ENCODE measurements at regions not wholly inside any gene's neighbourhood (a gene's known extent, or its start where the extent isn't known, plus 50 kb on each side); places are given as distances from the start of the nearest gene placed in this dataset.
"Not testable (repeated sequence)": the region's sequence is repeated elsewhere in the genome, so short reads cannot be mapped to it uniquely, and the experiment has no call there.

DNA sequence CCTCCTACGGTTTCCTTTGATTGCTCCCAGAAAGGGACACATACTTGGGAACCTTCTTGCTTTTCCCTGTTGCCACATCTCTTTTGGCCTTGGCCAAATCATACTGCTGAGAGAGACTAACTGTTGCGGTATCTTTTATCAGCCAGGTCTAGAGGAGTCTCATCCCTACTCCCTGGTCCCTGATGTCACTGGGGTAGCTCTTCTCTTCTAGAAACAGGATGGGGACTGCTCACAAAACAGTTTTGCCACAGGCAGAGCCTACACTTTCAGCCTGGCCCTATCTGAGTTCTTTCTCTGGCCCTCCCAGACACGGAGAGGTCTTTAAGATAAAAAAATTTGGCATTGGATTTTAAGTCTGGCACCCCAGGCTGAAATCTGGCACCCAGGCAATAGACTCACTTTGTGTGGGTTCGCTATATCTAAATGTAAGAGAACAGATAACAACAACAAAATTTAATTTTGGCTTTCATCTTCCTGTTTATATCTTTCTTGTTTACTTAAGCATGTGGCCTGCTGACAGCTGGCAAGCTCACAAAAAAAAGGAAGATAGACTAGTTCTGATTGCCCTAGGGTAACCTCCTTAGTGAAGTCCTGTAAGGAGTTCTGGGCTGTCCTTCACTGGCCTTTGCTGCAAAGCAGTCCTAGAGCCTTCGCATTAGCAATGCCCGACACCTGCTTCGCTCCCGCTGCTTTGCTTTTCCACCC is 228.3 kb upstream of the NPVF start:
- DNase-seq: no peak

GRCh38 chr7:25459057-25459456 is 230.8 kb upstream of the NPVF start:
- DNase-seq: no peak

GRCh38 chr7:25460433-25460832 is 232.1 kb upstream of the NPVF start:
- DNase-seq: no peak

- DNase-seq: no peak
Observed at GRCh38 chr7:25469669-25470068, 241.4 kb upstream of the NPVF start.

GRCh38 chr7:25476863-25477499 is 248.7 kb upstream of the NPVF start:
- DNase-seq: no peak

GRCh38 chr7:25478221-25478620 is 249.9 kb upstream of the NPVF start:
- not testable (repeated sequence) for DNase-seq

GRCh38 chr7:25478925-25479324 is 250.6 kb upstream of the NPVF start:
- no peak for DNase-seq

DNA sequence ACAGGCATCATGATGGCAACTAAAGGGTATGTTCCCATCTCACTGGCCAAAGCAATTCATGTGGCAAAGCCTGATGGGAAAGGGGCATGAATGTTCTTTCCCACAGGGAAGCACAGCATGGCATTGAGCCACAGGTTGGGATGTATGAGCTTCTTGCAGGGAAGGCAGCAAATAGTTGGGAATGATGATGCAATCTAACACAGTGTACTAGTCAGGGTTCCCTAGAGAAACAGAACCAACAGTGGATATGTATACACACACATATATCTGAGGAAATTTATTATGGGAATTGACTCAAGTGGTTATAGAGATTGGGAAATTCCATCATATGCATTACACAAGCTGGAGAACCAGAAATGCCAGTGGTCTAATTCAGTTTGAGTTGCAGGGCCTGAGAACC is 253.6 kb upstream of the NPVF start:
- DNase-seq: no peak

- no peak for DNase-seq
Observed at GRCh38 chr7:25482631-25483030, 254.3 kb upstream of the NPVF start.

DNA sequence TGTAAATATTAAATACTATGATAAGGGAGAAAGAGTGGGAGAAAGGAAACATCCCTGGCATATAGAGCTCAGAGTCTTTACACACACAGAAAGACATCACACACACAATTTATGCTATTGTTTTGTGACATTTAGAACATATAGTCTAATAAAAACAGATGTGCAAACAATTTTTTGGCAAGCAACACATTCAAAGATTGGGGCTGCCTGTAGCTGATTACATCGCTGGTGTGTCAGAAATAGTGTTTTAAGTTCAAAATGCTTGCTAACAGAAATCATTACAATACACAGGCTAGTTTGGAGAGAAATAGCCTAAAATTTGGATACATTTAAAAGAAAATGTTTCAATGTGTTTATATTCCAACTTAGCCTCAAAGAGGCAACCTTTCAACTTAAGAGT is 256.7 kb upstream of the NPVF start:
- DNase-seq: no peak

DNA sequence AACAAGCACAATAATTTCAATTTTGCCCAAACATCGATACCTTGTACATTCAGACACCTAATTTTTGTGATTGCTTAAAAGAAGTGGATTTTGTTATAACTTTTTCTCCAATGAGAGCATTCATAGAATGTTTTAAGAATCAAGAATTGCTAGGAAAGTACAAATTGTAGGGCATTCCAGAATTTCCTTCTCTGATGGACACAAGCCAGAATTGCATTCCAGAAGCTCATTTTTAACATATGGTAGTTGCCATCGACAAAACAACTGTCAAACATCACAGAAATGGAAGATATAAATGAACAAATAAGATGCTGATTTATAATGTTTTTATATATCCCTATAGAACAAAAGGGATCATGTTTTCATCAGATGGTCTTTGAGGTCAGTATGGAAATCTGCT is 258.4 kb upstream of the NPVF start:
- no peak for DNase-seq

GRCh38 chr7:25493805-25494366 is 265.6 kb upstream of the NPVF start:
- DNase-seq: no peak

DNA sequence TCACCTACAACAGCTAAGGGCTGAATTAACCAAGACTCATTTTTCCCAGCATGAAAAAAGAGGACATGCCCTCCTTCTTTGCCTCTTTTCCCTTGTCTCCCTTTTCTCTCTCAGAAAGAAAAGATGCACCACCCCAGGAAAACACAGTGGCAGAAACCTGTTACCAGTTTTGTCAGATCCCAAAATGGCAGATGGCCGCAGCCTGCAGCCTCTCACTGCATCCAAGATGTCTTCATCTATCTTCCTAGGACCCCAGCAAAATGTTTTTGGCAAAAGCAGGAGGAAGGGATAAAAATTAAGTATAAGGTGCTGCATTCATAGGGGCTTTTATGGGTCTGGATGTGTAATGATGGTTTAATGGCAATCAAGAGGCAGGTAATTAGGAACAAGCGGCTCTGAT is 266.6 kb upstream of the NPVF start:
- no peak for DNase-seq

DNA sequence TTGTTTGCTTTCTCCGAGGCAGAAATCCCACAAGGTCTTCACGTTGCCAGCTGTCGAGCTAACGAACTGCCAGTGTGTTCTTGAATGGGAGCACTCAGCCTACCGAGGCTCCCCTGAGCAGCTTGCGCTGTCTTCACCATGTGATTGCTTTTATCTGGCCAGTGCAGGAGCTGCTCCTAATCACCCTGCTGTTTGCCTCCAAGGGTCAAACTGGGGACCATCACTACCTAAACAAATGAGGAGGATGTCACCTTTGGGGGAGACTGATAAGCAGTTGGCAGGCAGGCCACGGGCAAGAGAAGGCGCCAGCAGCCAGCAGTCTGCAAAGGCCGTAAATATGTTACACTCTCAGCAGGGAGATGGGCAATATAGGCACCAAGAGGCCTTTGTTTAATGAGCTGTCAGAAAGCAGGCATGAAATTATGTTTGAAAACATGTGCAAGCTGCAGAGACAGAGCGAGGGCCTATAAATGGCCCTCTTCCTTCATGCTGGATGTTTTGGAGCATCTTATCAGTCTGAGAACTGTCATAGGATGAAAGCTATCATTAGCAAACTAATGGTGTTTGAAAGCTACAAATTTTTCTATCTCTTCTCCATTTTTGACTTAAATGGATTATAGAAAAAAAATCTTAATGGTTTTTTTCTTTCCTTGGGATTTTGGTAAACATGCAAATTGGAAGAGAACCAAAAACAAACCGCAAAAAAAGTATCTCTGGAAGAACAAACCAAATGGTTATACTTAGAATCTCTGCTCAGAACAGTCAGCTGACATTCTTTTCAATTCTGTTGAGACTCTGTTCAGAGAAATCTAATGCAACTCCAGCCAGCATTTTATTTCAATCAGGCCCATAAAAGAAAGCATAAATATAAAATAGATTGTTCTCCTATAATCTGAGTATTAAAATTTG is 267.3 kb upstream of the NPVF start:
- no peak for DNase-seq

DNA sequence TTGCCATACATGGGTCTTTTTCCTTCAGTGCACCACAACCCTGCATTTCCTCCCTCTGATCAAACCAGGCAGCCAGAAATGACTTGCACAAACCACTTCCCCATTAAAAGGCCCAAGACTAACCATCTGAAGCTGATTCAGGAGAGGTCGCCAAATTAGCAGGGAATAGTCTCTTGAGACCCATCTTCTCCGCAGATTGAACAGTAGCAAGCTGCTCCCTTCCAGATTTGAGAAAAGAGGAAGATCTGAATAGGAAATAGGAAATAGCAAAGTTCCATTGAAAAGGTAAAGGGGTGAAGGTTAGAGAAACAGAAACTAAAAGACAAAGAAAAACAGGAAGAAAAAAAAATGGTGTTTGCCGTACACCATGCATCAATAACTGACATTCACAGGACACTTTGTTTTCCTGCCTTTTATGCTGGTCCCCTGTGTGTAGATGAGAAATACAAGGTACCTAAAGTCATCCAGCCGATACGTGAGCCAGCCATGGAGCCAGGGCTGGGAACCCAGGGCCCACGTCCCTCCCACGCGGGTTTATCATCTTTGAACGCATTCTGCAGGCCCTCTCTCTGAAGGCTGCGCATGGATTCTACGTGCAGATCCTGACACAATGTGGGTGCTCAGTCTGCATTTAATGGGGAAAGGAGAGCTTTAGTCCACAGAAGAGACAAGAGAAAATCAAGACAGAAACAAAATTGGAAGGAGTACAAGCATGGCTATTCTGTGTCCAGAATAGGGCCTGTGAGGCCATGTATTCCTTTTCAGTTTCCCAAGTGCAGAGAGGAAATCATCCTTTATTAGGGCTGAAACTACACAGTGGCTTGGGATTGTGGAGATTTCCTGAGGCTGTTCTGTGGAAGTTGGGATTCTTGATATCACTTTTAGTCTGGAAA is 268.4 kb upstream of the NPVF start:
- no peak for DNase-seq

- DNase-seq: no peak
Observed at GRCh38 chr7:25500393-25500921, 272.2 kb upstream of the NPVF start.

GRCh38 chr7:25503306-25503705 is 275.0 kb upstream of the NPVF start:
- DNase-seq: no peak

DNA sequence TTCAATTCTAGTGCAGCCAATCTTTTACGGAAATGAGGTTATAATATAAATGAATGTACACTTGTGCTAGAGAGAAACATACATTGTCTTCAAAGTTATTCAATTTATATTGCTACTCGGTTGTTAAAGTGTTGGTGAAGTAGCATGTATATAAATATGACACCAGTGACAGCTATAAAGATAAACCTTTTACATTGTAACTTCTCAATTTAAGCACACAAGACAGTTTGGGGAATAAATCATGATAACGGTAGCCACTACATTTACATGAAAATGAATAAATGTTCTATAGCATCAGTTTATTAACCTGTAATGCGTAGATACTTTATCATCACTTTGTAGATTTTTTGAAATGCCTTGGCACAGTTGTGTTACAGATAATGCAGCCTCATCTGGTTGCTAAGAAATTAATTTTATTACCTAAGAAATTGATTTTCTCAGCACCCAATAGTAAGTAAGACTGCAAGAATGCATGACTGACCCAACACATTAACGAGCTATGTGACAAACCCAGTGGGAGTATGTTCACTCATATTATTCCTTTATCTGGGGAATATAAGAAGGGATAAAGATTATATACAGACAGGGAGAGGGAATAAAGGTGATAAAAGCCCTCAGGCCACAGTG is 283.9 kb upstream of the NPVF start:
- no peak for DNase-seq

DNA sequence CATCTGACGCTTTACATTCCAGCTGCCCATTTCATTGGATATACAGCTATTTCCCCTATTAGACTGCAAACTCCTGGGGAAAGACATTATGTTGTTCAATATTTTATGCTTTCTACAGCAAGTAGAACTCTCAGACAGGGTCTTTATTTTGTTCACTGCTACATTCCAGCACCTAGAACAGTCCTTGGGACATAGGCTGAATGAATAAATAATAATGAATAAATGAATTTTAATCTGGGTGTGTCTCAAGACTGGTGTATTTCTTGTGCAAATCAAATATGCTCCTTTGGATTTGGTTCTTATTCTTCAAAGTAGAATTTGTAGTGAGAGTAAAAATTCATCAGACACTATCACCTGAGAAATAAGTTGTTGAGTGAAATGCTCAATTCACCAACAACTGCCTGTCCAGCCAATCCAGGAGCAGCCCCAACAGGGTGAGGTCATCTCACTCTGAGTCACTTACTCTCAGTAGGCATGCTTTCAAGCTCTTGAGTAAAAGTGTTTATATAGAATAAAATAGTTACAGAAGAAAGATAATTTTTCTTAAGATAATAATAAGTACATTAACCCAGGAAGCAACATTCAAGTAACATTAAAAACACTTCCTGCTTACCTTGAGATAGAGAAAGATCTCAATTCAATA is 287.5 kb upstream of the NPVF start:
- no peak for DNase-seq

DNA sequence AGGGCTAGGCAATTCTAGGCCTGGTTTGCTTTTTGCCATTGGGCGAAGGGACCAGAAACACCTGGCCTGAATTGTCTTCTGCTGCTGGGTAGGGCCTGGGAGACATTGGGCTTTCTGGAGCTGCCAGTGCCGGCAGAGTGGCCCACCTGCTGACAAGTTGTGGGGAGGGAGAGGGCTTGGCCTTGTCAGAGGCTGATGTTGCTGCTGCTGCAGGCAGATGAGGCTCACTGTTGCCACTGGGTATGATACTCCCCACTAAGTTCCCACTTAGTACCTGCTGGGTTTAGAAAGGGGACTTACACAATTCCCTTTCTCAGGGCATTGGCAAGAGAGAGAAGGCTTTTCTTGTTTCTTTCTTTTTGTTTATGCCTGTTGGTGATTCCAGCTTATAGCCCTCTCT is 289.6 kb upstream of the NPVF start:
- DNase-seq: no peak

DNA sequence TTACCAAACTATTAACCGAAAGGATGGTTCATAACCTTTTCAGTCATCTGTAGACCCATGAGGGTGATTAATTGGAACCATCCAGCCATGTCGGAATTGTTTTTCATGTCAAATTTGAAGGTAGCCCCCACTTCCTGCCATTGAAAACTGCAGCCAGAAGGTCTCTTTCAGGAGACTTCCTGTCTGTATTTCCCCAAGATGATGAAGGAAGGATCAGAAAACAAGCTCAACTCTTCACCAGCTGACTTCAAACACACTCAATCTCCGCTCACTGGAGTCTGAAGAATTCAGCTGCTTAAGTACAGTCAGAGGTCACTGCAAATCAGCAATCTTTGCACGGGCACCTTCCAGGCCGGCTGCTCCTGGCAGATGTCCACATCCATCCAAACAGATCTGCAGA is 291.7 kb upstream of the NPVF start:
- DNase-seq: no peak

Measured in CD4-positive, alpha-beta T cell treated with Interleukin-4 for 4 hours (primary cell).